ENCODE measurements at regions not wholly inside any gene's neighbourhood (a gene's known extent, or its start where the extent isn't known, plus 50 kb on each side); places are given as distances from the start of the nearest gene placed in this dataset.
"Not testable (repeated sequence)": the region's sequence is repeated elsewhere in the genome, so short reads cannot be mapped to it uniquely, and the experiment has no call there.

- no peak for DNase-seq
Observed at GRCh38 chr9:21708260-21708711, 94.2 kb upstream of the MTAP start.

- DNase-seq, result no peak
Observed at GRCh38 chr9:21708856-21709255, 93.6 kb upstream of the MTAP start.

DNA sequence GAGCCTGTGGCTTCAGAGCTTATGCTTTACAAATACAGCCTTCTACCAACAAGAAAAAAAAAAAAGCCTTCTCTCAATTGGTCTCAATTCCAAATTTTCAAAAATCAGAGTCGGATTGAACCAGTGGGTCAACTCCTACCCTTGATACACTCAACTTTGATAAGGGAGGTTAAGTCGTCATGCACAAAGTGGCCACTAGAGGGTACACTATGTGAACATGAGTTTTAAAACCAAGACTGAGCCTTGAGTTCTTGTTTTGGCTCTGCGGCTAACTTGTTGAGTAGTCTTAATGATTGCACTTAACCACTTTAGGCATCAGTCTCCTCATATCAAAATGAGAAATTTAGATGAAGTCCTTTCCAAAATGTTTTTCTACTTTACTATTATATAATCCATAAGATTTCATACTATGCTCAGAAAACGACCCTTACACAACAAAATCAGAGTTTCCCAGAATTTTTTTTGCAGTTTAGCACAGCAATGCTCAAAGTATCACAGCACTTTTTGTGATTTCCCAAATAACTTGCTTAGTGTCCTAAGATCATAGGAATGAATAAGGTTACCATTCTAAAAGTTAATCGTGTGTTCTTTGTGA, 92.9 kb upstream of the MTAP start:
- peak; percentile 66 for DNase-seq

- DNase-seq, result no peak
Observed at GRCh38 chr9:21710548-21711191, 91.8 kb upstream of the MTAP start.

DNA sequence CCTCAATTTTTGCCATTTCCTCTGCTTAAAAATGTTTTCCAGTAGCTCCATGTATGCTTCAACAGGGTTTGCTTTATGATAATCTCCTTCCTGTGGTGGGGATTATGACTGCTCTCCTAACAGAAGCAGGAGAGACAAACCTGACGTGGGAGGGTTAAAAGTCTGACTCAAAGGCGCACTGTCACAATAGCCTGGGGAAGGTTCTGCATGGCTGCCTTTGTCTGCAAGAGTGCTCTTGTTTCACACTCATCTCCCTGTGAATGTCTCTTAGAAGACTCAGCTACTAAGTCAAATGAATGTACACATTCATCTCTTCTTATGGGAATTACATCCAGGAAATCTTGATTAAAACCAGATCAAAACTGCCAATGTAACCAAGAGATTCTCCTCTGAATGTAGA, 90.9 kb upstream of the MTAP start:
- peak; percentile 23 for DNase-seq

DNA sequence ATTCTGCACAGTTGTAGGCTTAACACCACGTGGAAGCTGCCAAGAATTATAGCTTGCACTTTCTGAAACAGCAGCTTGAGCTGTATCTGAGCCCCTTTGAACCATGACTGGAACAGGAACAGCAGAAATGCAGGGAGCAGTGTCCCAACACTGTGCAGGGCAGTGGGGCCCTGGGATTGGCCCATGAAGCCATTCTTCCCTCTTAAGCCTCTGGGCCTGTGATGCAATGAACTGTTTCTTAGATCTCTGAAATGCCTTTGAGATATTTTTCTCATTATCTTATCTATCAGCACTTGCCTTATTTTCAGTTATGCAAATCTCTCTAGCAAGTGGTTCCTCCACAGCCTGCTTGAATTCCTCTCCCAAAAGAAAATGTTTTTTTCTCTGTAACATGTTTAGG, 87.0 kb upstream of the MTAP start:
- DNase-seq, result no peak

GRCh38 chr9:21720758-21721157, 81.7 kb upstream of the MTAP start:
- DNase-seq, result no peak

- DNase-seq, result not testable (repeated sequence)
Observed at GRCh38 chr9:21727411-21727810, 75.0 kb upstream of the MTAP start.

DNA sequence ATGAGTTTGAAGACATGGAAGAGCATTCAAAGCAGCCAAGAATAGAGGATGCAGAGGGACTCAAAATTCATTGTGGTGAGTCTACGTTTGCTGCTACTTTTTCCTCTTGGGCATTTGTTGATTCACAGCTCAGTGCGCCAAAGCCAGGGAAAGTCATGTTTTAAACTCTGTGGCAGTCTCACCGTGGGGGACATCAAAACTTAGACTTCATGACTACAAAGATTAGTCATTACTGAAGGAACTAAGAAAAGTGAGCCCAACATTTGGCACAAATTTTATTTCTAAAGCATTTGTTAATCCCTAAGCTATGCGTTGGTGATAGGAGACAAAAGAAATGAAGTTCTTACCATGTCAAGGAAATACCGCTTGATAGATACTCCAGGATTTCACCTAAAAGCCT, 73.7 kb upstream of the MTAP start:
- no peak for DNase-seq

- DNase-seq, result no peak
Observed at GRCh38 chr9:21729648-21730047, 72.8 kb upstream of the MTAP start.

DNA sequence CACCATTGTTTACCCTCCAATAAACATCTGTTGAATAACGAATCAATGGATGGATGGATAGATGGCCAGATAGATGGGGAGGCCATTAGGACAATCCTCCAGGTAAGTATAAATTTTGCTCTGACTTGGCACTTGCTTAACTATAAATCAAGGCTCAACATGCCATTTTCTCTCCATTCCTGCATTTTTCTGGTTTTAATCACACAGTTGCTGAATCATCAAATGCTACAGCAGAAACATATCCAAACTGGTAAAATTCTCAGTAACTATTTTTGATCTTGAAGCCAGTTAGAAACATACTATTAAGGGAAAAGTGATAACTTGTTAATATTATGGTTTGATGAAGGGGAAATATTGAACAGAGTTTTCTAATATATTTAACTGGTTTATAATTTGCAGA, 71.5 kb upstream of the MTAP start:
- DNase-seq, result no peak

- DNase-seq, result no peak
Observed at GRCh38 chr9:21741151-21741550, 61.3 kb upstream of the MTAP start.

- DNase-seq, result no peak
Observed at GRCh38 chr9:21744320-21744719, 58.1 kb upstream of the MTAP start.

GRCh38 chr9:21744841-21745240, 57.6 kb upstream of the MTAP start:
- no peak for DNase-seq

DNA sequence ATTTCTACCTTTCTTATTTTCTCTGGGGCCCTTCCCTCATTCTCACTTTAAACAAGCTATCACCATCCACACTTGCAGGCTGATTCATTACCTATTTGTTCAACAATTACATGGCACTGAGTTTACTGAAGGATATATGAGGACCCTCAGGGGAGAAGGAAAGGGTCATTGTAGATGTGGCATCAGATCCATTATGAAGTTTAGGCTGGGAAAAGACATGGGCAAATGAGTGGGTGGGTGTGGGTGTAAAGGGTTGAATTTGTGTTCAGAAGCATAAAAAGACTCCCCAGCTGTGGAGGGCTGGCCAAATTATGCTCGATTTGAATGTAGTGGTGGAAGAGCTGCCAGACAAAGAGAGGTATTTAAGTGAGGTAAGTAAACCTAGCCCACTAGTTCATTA, 55.9 kb upstream of the MTAP start:
- no peak for DNase-seq

DNA sequence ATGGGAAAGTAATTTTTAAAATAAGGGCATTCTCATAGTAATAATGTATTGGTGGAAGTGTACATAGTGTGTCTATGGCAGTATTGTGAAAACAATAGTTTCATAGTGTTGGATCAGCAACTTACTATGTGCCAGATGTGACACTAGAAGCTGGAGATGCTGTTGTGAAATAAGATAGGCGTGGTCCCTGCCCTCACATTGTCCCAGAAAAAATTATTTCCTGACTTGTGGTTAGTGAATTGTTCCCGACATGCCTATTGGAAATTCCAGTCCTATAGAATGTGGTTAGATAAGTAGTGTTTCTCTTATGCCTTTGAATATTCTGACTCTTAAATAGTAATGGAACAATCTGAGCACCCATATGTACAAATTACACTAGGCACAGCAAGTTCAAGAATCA, 55.3 kb upstream of the MTAP start:
- DNase-seq, result no peak

- DNase-seq, result no peak
Observed at GRCh38 chr9:21750021-21750735, 52.3 kb upstream of the MTAP start.

DNA sequence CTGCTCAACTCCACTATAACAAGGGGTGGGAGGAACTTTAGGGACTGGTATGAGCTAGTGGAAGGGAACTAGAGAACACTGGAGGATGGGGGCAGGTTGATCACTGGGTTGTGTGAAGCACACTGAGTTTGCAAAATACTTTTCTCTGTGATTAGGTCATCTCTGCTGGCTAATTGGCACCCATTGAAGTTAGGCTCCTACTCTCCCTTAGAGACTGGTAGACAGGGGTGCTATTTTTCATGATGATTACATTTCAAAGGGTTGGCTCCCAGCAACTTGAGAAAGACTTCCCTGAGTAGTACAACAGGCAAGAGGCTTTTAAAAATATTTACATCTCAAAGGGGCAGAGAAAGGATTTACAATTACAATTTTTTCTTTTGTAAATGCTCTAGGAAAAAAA, 50.4 kb upstream of the MTAP start:
- no peak for DNase-seq

All from eye (tissue), 1 donor.